ENCODE measurements at regions not wholly inside any gene's neighbourhood (a gene's known extent, or its start where the extent isn't known, plus 50 kb on each side); places are given as distances from the start of the nearest gene placed in this dataset.

DNA sequence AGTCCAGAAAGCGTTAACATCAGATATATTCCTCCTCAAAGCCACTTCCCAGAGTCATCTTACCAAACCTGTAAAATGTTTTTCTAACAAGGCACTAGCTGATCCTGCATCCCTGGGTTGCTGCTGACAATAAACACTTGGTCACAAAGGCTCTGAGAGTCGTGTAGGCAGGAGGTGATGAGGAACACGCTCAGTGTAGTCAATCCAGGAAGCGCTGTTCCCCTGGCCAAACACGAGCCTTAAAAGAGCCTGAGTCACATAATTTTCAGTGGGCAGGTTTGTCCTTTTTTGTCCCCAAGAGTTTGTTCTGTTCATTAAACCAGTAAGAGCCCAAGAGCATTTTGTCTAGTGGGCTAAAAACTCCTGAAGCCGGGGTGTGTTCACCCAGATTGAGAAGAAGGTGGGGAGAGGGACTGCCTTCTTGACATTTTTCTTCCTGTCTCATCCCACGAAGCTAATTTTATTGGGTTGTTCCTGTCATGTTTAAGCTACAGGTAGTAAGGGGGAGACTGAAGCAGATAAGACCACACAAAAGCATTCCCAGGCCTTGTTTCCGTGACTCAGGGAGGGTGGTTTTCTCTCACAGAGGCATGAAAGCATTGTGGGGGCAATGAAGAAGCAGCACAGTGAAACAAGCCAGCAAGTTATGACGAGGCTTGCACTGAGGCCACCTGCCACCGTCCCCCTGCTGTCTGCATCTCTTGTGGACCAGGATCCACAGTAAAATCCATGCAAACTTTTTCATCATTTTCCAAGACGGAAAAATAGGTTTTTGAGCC lies 73.7 kb downstream of the FOXB1 start:
- ChIA-PET POLR2A (no interaction called here), CTCF (no interaction called here)
- FAIRE-seq (no peak), DNase-seq (ENCODE audit: low read depth, low spot score) (no peak)
- no peak overlapping the region for H3K4me2 ChIP-seq (ENCODE audit: insufficient read depth, low read length)
- H3K9me3 ChIP-seq (replicated peaks; ENCODE audit: control insufficient read depth, insufficient read depth, low read length) = no peaks in the 10 kb centered on the region
- TF ChIP-seq MYC (IDR thresholded peaks at IDR 0.05; ENCODE audit: low read depth, low read length) (no peak), JUN (IDR thresholded peaks at IDR 0.05; ENCODE audit: borderline replicate concordance, insufficient read depth, insufficient read length, low read depth) (no peak), MAX (IDR thresholded peaks at IDR 0.05; ENCODE audit: insufficient read depth, insufficient read length) (no peak), FOS (IDR thresholded peaks at IDR 0.05; ENCODE audit: borderline replicate concordance, insufficient read depth, low read length) (no peak), POLR2A (IDR thresholded peaks at IDR 0.05; ENCODE audit: low read depth, low read length) (no peak), POLR2AphosphoS5 (IDR thresholded peaks at IDR 0.05; ENCODE audit: insufficient read depth, low read depth, low read length) (no peak), GATA2 (IDR thresholded peaks at IDR 0.05; ENCODE audit: insufficient read depth, insufficient read length, low read depth, low read length) (no peak), EZH2 (IDR thresholded peaks at IDR 0.05; ENCODE audit: borderline replicate concordance, low read depth, low read length, severe bottlenecking) (no peak)
- TF ChIP-seq, protein P1, sequence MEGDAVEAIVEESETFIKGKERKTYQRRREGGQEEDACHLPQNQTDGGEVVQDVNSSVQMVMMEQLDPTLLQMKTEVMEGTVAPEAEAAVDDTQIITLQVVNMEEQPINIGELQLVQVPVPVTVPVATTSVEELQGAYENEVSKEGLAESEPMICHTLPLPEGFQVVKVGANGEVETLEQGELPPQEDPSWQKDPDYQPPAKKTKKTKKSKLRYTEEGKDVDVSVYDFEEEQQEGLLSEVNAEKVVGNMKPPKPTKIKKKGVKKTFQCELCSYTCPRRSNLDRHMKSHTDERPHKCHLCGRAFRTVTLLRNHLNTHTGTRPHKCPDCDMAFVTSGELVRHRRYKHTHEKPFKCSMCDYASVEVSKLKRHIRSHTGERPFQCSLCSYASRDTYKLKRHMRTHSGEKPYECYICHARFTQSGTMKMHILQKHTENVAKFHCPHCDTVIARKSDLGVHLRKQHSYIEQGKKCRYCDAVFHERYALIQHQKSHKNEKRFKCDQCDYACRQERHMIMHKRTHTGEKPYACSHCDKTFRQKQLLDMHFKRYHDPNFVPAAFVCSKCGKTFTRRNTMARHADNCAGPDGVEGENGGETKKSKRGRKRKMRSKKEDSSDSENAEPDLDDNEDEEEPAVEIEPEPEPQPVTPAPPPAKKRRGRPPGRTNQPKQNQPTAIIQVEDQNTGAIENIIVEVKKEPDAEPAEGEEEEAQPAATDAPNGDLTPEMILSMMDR (IDR thresholded peaks at IDR 0.05; ENCODE audit: extremely low read depth in 1 of 2, insufficient read depth in 1 of 2, low read depth in 1 of 2, low read length in 2 of 2) = no peak
- H3K79me2 ChIP-seq (ENCODE audit: control insufficient read depth, insufficient read depth, low read length) = no peaks in the 10 kb centered on the region
- no peak overlapping the region for H3K4me3 ChIP-seq (replicated peaks in 1 of 3; ENCODE audit: insufficient read depth in 1 of 3, low read depth in 1 of 3, low read length in 3 of 3)
- H3K27me3 ChIP-seq (ENCODE audit: control insufficient read depth in 2 of 2, insufficient read depth in 2 of 2, low read length in 2 of 2) = peaks cover 2 to 9% of the 10 kb centered on the region in 2 experiments
- H3K4me1 ChIP-seq (ENCODE audit: control insufficient read depth, extremely low read depth, insufficient read depth, low read length) = no peaks in the 10 kb centered on the region
- dilution Hi-C loops (cut with MboI; ENCODE audit: extremely low pct_ligation_motif_present, low sequenced_read_pairs) (no loop called here), intact Hi-C loops (cut with micrococcal nuclease) (no loop called here)
- H3K9ac ChIP-seq (replicated peaks; ENCODE audit: extremely low read depth, insufficient read depth, low read length) = no peak overlapping the region
- no peak overlapping the region for H2AFZ ChIP-seq (ENCODE audit: low read depth, low read length)
- BruUV-seq (replicated peaks) = no TSS peak
- H3K27ac ChIP-seq (ENCODE audit: insufficient read depth, low read depth, low read length) = no peak overlapping the region
- H4K20me1 ChIP-seq (replicated peaks; ENCODE audit: control insufficient read depth, extremely low read depth, insufficient read depth, low read length) = no peaks in the 10 kb centered on the region
- no peaks in the 10 kb centered on the region for H3K36me3 ChIP-seq (ENCODE audit: control insufficient read depth in 2 of 2, extremely low read depth in 1 of 2, insufficient read depth in 2 of 2, low read length in 2 of 2)
- H3K9me1 ChIP-seq (replicated peaks; ENCODE audit: control insufficient read depth, extremely low read depth, insufficient read depth, low read length) = no peaks in the 10 kb centered on the region
